ENCODE measurements at regions not wholly inside any gene's neighbourhood (a gene's known extent, or its start where the extent isn't known, plus 50 kb on each side); places are given as distances from the start of the nearest gene placed in this dataset.

- no peaks in the 10 kb centered on the region for H3K4me1 Mint-ChIP-seq
Observed at GRCh38 chr11:130762638-130763037, 153.6 kb downstream of the SNX19 start.

GRCh38 chr11:130763087-130763980 is 152.9 kb downstream of the SNX19 start:
- Mint-ChIP-seq H3K36me3 (ENCODE audit: low read depth) (no peaks in the 10 kb centered on the region), H3K27me3 (peaks cover 9% of the 10 kb centered on the region), H3K4me3 (no peak overlapping the region), H3K9me3 (no peaks in the 10 kb centered on the region), H3K4me1 (no peaks in the 10 kb centered on the region), H3K27ac (no peak overlapping the region)
- ATAC-seq (replicated peaks), result no peak

More at GRCh38 chr11:130762638-130763037, 153.6 kb downstream of the SNX19 start:
- H3K4me3 Mint-ChIP-seq, result no peak overlapping the region
- ATAC-seq (replicated peaks), result no peak
- H3K36me3 Mint-ChIP-seq (ENCODE audit: low read depth), result no peaks in the 10 kb centered on the region
- H3K9me3 Mint-ChIP-seq, result no peaks in the 10 kb centered on the region
- no peak overlapping the region for H3K27ac Mint-ChIP-seq
- peaks cover 9% of the 10 kb centered on the region for H3K27me3 Mint-ChIP-seq

- Mint-ChIP-seq H3K4me1 (no peaks in the 10 kb centered on the region), H3K9me3 (no peaks in the 10 kb centered on the region), H3K4me3 (no peak overlapping the region), H3K27me3 (peaks cover 9% of the 10 kb centered on the region), H3K36me3 (ENCODE audit: low read depth) (no peaks in the 10 kb centered on the region), H3K27ac (no peak overlapping the region)
- no peak for ATAC-seq (replicated peaks)
Observed at GRCh38 chr11:130765406-130765805, 150.9 kb downstream of the SNX19 start.

GRCh38 chr11:130765951-130766649 is 150.2 kb downstream of the SNX19 start:
- no peak for ATAC-seq (replicated peaks)
- H3K4me1 Mint-ChIP-seq, result no peaks in the 10 kb centered on the region
- H3K27ac Mint-ChIP-seq, result no peak overlapping the region
- no peaks in the 10 kb centered on the region for H3K36me3 Mint-ChIP-seq (ENCODE audit: low read depth)
- H3K9me3 Mint-ChIP-seq, result no peaks in the 10 kb centered on the region
- no peak overlapping the region for H3K4me3 Mint-ChIP-seq
- H3K27me3 Mint-ChIP-seq, result peaks cover 3% of the 10 kb centered on the region

GRCh38 chr11:130766650-130767565 is 149.4 kb downstream of the SNX19 start:
- H3K27ac Mint-ChIP-seq, result no peak overlapping the region
- ATAC-seq (replicated peaks), result no peak
- H3K4me1 Mint-ChIP-seq, result no peaks in the 10 kb centered on the region
- H3K4me3 Mint-ChIP-seq, result no peak overlapping the region
- no peaks in the 10 kb centered on the region for H3K9me3 Mint-ChIP-seq
- H3K27me3 Mint-ChIP-seq, result no peaks in the 10 kb centered on the region
- H3K36me3 Mint-ChIP-seq (ENCODE audit: low read depth), result no peaks in the 10 kb centered on the region

- Mint-ChIP-seq H3K36me3 (ENCODE audit: low read depth) (no peaks in the 10 kb centered on the region), H3K4me3 (no peak overlapping the region), H3K27ac (no peak overlapping the region), H3K9me3 (no peaks in the 10 kb centered on the region), H3K27me3 (no peaks in the 10 kb centered on the region), H3K4me1 (no peaks in the 10 kb centered on the region)
- no peak for ATAC-seq (replicated peaks)
Observed at GRCh38 chr11:130769782-130770535, 146.3 kb downstream of the SNX19 start.

- no peak overlapping the region for H3K4me3 Mint-ChIP-seq
- H3K9me3 Mint-ChIP-seq, result no peaks in the 10 kb centered on the region
- peaks cover 6% of the 10 kb centered on the region for H3K27me3 Mint-ChIP-seq
- no peaks in the 10 kb centered on the region for H3K4me1 Mint-ChIP-seq
- H3K27ac Mint-ChIP-seq, result no peak overlapping the region
- no peaks in the 10 kb centered on the region for H3K36me3 Mint-ChIP-seq (ENCODE audit: low read depth)
- ATAC-seq (replicated peaks), result no peak
Observed at GRCh38 chr11:130771708-130772107, 144.6 kb downstream of the SNX19 start.

GRCh38 chr11:130772266-130773227 is 143.7 kb downstream of the SNX19 start:
- Mint-ChIP-seq H3K27ac (no peak overlapping the region), H3K36me3 (ENCODE audit: low read depth) (no peaks in the 10 kb centered on the region), H3K9me3 (no peaks in the 10 kb centered on the region), H3K4me3 (no peak overlapping the region), H3K27me3 (peaks cover 11% of the 10 kb centered on the region), H3K4me1 (no peaks in the 10 kb centered on the region)
- no peak for ATAC-seq (replicated peaks)

GRCh38 chr11:130773244-130773820 is 142.9 kb downstream of the SNX19 start:
- Mint-ChIP-seq H3K27ac (no peak overlapping the region), H3K4me1 (no peaks in the 10 kb centered on the region), H3K27me3 (peaks cover 15% of the 10 kb centered on the region), H3K9me3 (no peaks in the 10 kb centered on the region), H3K36me3 (ENCODE audit: low read depth) (no peaks in the 10 kb centered on the region), H3K4me3 (no peak overlapping the region)
- ATAC-seq (replicated peaks), result no peak

- Mint-ChIP-seq H3K4me1 (no peaks in the 10 kb centered on the region), H3K9me3 (no peaks in the 10 kb centered on the region), H3K4me3 (no peak overlapping the region), H3K36me3 (ENCODE audit: low read depth) (no peaks in the 10 kb centered on the region), H3K27me3 (peaks cover 15% of the 10 kb centered on the region), H3K27ac (no peak overlapping the region)
- no peak for ATAC-seq (replicated peaks)
Observed at GRCh38 chr11:130774703-130775102, 141.6 kb downstream of the SNX19 start.

GRCh38 chr11:130775306-130776060 is 140.8 kb downstream of the SNX19 start:
- Mint-ChIP-seq H3K4me3 (no peak overlapping the region), H3K27me3 (peaks cover 15% of the 10 kb centered on the region), H3K4me1 (no peaks in the 10 kb centered on the region), H3K9me3 (no peaks in the 10 kb centered on the region), H3K36me3 (ENCODE audit: low read depth) (no peaks in the 10 kb centered on the region), H3K27ac (no peak overlapping the region)
- ATAC-seq (replicated peaks), result no peak

GRCh38 chr11:130776061-130776419 is 140.2 kb downstream of the SNX19 start:
- no peaks in the 10 kb centered on the region for H3K4me1 Mint-ChIP-seq
- H3K4me3 Mint-ChIP-seq, result no peak overlapping the region
- no peaks in the 10 kb centered on the region for H3K36me3 Mint-ChIP-seq (ENCODE audit: low read depth)
- no peaks in the 10 kb centered on the region for H3K9me3 Mint-ChIP-seq
- peaks cover 15% of the 10 kb centered on the region for H3K27me3 Mint-ChIP-seq
- ATAC-seq (replicated peaks), result no peak
- H3K27ac Mint-ChIP-seq, result no peak overlapping the region
